HG02840 (cell line): ENCODE measurements at regions not wholly inside any gene's neighbourhood (a gene's known extent, or its start where the extent isn't known, plus 50 kb on each side); places are given as distances from the start of the nearest gene placed in this dataset.
"Not testable (repeated sequence)": the region's sequence is repeated elsewhere in the genome, so short reads cannot be mapped to it uniquely, and the experiment has no call there.

Source experiments
- ATAC-seq: cut with Tn5 transposase; IDR thresholded peaks from one replicate; pipeline ENCODE4 v1.9.1; 2021; ENCODE audit warnings: mild to moderate bottlenecking, moderate library complexity, moderate number of reproducible peaks; ENCODE audit not compliant: unreplicated experiment, low FRiP score

GRCh38 chrX:52261125-52261462 is 76.4 kb downstream of the MAGED4 start:
- no peak for ATAC-seq

DNA sequence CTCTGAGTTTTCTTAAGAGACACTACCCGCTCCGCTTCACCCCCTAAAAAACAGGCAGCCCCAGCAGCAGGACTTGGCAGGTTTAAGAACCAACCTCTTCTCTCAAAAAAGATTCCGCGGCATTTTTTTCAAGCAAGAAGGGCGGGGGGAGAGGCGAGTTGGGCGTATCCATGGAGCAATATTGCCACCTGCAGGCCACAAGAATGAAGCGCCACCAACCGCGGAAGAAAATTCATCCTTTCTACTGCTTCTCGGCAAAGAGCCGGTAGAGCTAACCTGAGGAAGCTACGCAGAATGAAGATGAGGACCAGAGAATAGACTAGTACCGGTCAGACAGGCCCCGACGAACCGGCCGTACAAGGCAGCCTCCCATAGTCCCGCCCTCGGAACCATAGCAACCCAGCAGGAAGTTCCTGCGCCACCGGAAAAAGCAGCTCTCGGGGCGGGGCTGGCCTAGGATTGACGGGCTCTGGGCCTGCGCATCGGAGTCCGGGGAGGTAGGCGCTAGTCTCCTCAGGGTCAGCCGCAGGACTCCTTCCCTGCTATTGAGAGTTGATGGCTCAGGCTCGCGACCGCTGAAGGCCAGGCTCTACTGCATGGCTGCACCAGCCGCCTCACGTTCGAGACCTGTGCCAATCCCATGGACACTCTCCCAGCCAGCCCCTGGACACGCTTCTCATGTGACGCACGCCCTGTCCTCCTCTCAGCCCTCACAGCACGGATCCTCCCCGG is 76.9 kb downstream of the MAGED4 start:
- ATAC-seq: peak; percentile 99

- ATAC-seq: no peak
Measured at GRCh38 chrX:52262195-52262546, 77.5 kb downstream of the MAGED4 start.

DNA sequence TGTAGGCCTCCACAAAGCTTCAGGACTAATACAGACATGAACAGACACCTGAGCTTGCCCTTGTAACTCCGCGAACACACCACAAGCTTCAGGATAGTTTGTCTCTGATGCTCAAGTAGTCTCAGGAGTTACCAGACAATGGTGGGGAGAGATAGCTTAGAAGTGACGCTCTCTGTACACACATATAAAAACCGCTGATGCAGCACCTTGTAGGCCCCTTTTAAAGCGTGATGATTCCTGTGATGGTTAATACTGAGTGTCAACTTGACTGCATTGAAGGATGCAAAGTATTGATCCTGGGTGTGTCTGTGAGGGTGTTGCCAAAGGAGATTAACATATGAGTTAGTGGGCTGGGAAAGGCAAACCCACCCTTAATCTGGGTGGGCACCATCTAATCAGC is 78.7 kb downstream of the MAGED4 start:
- ATAC-seq: no peak

DNA sequence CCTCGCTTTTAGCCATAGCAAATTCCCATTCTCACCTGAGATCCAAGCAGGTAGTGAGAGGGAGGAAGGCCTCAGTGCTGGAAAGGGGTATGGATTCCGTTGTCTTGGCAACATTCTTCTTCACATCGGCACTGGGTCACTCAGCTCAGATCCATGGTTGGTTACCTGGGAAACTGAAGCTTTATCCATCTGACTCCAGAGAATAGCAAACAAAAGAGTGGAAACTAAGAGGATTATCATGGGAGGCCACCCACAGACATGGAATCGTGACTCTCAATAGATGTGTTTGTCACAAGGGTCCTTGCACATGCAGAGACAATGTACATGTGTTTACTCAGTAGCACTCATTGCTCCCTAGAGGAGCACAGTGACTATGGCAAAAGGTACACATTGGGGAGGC is 81.0 kb downstream of the MAGED4 start:
- ATAC-seq: no peak

- not testable (repeated sequence) for ATAC-seq
Measured at GRCh38 chrX:52268502-52268901, 83.8 kb downstream of the MAGED4 start.

DNA sequence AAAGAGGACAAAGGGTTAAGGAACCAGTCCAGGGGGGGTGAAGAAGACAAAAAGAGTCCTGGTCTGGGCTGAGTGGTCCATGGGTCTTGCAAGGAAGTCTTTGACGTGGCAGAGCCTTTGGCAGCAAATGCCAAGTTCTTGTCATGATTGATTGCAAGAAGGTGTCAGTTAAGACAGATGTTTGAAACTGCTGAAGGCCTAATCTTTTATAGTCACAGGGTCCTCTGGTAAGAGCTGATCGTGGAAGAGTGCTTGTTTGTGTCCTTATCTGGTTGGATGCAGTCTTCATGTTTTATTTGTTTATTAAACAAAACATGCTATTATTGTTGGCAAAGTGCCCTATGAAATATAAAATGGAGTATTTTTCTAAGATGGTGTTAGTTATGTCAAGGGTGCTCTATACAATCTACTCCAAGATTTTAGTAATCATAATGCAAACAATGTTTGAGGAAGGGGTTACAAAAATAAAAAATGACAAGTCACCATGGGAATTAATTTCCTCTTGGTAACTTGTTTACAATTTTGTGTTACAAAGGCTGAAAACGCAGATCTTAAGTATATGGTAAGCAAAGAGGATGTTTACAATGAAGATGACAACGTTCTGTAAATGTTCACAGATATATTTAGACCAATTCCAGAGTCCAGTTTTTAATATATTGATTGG is 85.9 kb downstream of the MAGED4 start:
- ATAC-seq: no peak

GRCh38 chrX:52271206-52271605 is 86.5 kb downstream of the MAGED4 start:
- no peak for ATAC-seq

- no peak for ATAC-seq
Measured at GRCh38 chrX:52277666-52278065, 91.2 kb upstream of the XAGE2 start.

- no peak for ATAC-seq
Measured at GRCh38 chrX:52280812-52281211, 88.0 kb upstream of the XAGE2 start.

DNA sequence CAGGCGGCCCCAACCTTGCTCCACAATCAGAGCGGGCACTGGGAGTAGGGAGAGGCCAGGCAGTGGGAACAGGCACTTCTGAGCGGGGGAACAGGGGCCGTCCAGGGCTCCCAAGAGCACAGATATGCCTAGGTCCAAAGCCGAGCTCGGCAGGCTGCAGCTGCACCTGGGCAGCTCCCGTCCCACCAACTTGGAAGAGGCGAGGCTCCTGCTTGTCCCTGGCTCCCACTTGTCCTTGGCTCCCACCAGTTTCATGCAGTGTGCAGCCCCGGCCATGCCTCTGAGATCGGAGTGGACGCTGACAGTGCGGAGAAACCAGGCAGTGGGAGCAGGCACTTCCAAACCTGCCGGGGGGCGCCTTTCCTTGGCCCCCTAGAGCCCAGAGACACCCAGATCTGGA is 84.0 kb upstream of the XAGE2 start:
- ATAC-seq: no peak

DNA sequence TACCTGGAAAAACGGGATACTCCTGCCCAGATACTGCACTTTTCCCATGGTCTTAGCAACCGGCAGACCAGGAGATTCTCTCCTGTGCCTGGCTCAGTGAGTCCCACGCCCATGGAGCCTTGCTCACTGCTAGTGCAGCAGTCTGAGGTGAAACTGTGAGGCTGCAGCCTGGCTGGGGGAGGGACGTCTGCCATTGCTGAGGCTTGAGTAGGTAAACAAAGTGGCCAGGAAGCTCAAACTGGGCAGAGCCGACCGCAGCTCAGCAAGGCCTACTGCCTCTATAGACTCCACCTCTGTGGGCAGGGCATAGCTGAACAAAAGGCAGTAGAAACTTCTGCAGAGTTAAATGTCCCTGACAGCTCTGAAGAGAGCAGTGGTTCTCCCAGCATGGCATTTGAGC is 69.9 kb upstream of the XAGE2 start:
- ATAC-seq: not testable (repeated sequence)

GRCh38 chrX:52308532-52308931 is 60.3 kb upstream of the XAGE2 start:
- ATAC-seq: not testable (repeated sequence)
